Activated naive CD4-positive, alpha-beta T cell treated with anti-CD3 and anti-CD28 coated beads, Interleukin-2, amount 50 U/mL, for 72 hours (primary cell): ENCODE measurements at regions not wholly inside any gene's neighbourhood (a gene's known extent, or its start where the extent isn't known, plus 50 kb on each side); places are given as distances from the start of the nearest gene placed in this dataset.
"Not testable (repeated sequence)": the region's sequence is repeated elsewhere in the genome, so short reads cannot be mapped to it uniquely, and the experiment has no call there.

Source experiments
- ATAC-seq, 2 donors: fragments of 150-1000 bp; cut with Tn5 transposase; 2 replicates each; pipeline ENCODE4 v1.10.0; 2021; ENCODE audit warnings: mild to moderate bottlenecking in 2 of 2, moderate library complexity in 2 of 2
- DNase-seq, 2 donors: peaks; one replicate each; pipeline ENCODE4 v3.0.0; 2021 to 2022; ENCODE audit warnings: low spot score in 2 of 2
- H3K27ac Mint-ChIP-seq, 2 donors: one replicate each; pipeline ENCODE4 v1.8.0; 2022; ENCODE audit warnings: mild to moderate bottlenecking in 2 of 2, mixed read lengths in 2 of 2
- H3K36me3 Mint-ChIP-seq, 2 donors: one replicate each; pipeline ENCODE4 v1.8.0; 2022; ENCODE audit warnings: mixed read lengths in 2 of 2
- H3K9me3 Mint-ChIP-seq, 2 donors: one replicate each; pipeline ENCODE4 v1.8.0; 2022; ENCODE audit warnings: mixed read lengths in 2 of 2

DNA sequence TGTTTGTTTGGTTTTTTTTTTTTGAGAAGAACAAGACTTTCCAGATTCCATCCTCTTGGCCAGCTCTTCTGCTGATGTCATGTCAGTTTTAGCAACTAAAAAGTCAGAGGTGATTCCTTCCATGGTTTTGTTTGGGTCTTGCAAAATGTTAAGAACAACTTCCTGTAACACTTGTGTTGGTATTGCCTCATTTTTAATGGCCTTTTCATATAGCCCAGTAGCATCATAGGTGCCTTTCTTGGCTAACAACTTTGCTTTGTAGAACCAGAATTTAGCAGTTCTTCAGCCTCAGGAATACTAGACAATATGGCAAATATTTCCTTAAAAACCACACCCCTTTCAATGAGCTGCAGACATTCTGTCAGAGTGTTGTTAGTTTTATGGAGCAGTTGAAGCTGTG, 99.5 kb upstream of the SIRPG start:
- Mint-ChIP-seq H3K27ac (no peak overlapping the region), H3K36me3 (no peaks in the 10 kb centered on the region), H3K9me3 (no peaks in the 10 kb centered on the region)
- DNase-seq, result no peak
- ATAC-seq, result no peak

DNA sequence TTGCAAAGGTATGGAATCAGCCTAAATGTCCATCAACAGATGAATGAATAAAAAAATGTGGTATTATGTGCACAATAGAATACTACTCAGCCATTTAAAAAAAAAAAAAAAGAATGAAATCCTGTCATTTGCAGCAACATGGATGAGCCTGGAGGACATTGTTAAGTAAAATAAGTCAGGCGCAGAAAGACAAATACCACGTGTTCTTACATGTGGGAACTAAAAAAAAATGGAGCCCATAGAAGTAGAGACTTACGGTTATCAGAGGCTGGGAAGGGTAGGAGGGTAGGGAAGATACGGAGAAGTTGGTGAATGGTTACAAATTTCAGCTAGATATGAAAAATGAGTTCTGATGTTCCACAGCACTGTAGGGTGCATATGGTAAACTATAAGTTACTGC, 97.2 kb upstream of the SIRPG start:
- Mint-ChIP-seq H3K27ac (no peak overlapping the region), H3K9me3 (no peaks in the 10 kb centered on the region), H3K36me3 (peaks cover 0 to 8% of the 10 kb centered on the region in 2 donors)
- no peak for DNase-seq
- ATAC-seq, result no peak

DNA sequence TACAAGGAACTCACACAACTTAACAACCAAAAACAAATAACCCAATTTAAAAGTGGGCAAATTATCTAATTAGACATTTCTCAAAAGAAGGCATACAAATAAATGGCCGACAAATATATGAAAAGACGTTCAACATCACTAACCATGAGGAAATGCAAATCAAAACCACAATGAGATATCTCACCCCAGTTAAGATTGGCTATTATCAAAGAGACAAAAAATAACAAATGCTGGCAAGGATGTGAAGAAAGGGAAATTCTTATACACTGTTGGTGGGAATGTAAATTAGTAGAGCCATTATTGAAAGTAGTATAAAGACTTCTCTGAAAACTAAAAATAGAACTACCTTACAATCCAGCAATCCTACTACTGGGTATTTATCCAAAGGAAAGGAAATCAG, 96.7 kb upstream of the SIRPG start:
- DNase-seq (no peak), ATAC-seq (no peak)
- Mint-ChIP-seq H3K9me3 (no peaks in the 10 kb centered on the region), H3K36me3 (peaks cover 0 to 8% of the 10 kb centered on the region in 2 donors), H3K27ac (no peak overlapping the region)

DNA sequence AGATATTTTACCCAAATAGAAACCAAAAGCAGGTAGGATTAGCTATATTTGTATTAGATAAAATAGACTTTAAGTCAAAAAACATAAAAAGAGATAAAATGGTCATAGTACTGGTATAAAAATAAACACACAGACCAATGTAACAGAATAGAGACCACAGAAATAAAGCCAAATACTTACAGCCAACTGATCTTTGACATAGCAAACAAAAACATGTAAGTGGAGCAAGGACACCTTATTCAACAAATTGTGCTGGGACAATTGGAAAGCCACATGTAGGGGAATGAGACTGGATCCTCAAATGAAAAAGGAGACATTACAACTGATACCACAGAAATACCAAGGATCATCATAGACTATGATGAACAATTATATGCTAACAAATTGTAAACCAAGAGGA, 94.5 kb upstream of the SIRPG start:
- Mint-ChIP-seq H3K27ac (no peak overlapping the region), H3K36me3 (peaks cover 0 to 8% of the 10 kb centered on the region in 2 donors), H3K9me3 (no peaks in the 10 kb centered on the region)
- no peak for ATAC-seq
- DNase-seq, result no peak

DNA sequence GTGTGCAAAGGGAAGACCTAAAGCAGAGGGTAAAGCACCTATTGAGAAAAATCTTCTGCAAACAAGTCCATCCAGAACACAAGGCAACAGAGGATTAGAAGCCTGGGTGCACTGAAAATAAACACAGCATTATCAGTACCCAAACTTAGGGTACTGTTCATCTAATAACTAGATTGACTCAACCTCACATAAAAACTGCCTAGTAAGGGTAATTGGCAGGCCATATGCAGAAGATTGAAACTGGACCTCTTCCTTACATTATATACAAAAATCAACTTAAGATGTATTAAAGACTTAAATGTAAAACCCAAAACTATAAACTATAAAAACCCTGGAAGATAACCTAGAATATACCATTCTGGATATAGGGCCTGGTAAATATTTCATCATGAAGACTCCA, 91.2 kb upstream of the SIRPG start:
- no peak for DNase-seq
- no peak overlapping the region for H3K27ac Mint-ChIP-seq
- no peaks in the 10 kb centered on the region for H3K9me3 Mint-ChIP-seq
- H3K36me3 Mint-ChIP-seq, result peaks cover 0 to 8% of the 10 kb centered on the region in 2 donors
- ATAC-seq, result no peak

DNA sequence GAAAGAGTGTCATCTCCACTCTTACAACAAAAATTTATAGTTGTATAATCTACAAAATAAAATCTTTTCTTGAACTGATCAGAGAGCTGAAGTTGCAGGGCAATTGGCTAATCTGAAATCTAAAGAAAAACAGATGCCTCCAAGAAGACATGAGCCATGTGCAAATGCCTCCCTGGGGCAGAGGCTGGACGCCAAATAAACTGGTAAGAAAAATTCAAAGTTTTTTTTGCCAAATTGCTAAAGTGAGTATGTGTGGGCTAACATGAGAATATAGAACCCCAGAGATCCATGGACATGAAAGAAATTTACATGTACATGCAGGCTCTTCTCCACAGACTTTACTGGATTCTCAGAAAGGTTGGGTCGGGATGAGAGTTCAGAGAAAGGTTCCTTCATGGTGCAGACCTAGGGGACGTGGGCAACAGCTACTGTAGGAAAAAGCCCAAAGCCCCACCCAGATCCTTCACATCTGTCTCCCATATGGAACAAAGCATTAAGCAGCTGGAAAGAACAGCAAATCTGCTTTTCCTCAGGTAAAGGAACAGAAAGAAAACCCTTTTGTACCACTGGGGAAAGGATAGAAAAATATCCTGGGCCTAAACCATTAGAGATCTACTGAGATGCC, 90.5 kb upstream of the SIRPG start:
- Mint-ChIP-seq H3K36me3 (peaks cover 0 to 8% of the 10 kb centered on the region in 2 donors), H3K27ac (no peak overlapping the region), H3K9me3 (no peaks in the 10 kb centered on the region)
- DNase-seq (no peak), ATAC-seq (no peak)

DNA sequence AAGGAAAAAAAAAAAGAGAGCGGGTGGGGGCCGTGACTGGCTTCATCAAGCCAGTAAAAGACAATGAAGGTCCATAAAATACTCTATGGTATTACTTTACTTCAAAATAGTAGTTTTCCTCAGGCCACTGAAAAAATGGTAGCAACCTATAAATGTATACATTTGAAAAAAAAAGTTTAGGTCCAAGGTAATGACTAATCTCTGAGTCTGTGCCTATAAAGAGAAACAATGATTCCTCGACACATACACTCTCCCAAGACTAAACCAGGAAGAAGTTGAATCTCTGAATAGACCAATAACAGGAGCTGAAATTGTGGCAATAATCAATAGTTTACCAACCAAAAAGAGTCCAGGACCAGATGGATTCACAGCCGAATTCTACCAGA, 84.5 kb upstream of the SIRPG start:
- DNase-seq, H3K27ac Mint-ChIP-seq, H3K9me3 Mint-ChIP-seq, H3K36me3 Mint-ChIP-seq, ATAC-seq: not testable (repeated sequence)

DNA sequence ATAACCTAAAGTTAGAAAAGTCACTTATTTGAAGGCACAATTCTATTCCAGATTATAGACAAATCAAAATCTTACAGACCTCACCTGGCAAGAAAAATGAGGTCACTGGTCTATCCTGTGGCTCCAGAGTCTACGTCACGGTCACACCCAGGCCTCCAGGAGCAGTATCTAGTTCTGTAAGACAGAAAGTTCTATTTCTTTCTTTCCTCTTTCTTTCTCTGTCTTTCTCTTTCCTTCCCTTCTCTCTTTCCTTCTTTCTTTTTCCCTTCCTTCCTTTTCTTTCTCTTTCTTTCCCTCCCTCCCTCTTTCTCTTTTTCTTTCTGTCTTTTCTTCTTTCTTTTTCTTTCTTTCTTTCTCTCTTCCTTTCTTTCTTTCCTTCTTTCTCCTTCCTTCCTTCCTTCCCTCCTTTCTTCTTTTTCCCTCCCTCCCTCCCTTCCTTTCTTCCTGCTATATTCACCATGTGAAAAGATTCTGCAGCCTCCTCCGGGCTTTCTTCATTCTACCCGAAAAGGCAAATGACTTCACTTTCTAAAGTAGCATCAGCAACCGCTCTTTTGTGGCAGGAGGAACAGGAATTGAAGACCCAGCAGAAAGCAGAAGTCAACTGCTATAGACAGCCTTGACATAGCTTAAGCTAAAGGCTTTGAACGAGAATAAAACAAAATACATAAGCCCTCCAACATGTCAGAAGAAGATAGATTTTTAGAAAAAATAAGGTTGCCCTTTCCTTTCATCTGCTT, 83.9 kb upstream of the SIRPG start:
- no peaks in the 10 kb centered on the region for H3K36me3 Mint-ChIP-seq
- ATAC-seq (no peak), DNase-seq (no peak)
- no peak overlapping the region for H3K27ac Mint-ChIP-seq
- H3K9me3 Mint-ChIP-seq, result no peaks in the 10 kb centered on the region

DNA sequence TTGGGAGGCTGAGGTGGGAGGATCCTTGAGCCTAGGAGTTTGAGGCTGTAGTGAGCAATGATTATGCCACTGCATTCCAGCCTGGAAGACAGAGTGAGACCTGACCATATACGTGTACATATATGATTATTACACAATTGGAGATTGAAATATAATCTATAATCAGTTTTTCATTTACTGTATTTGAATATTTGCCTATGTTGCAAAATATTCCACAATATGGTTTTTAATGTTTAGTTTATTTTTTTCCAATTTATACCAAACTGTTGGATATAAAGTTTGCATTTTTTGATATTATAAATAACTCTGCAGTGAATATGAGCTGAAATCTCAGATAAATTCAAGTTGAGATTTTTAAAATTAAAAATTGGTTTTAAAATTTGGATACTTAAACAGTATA, 79.6 kb upstream of the SIRPG start:
- H3K9me3 Mint-ChIP-seq, result peaks cover 0 to 8% of the 10 kb centered on the region in 2 donors
- peaks cover 0 to 10% of the 10 kb centered on the region in 2 donors for H3K36me3 Mint-ChIP-seq
- H3K27ac Mint-ChIP-seq, result no peak overlapping the region
- no peak for DNase-seq
- no peak for ATAC-seq

DNA sequence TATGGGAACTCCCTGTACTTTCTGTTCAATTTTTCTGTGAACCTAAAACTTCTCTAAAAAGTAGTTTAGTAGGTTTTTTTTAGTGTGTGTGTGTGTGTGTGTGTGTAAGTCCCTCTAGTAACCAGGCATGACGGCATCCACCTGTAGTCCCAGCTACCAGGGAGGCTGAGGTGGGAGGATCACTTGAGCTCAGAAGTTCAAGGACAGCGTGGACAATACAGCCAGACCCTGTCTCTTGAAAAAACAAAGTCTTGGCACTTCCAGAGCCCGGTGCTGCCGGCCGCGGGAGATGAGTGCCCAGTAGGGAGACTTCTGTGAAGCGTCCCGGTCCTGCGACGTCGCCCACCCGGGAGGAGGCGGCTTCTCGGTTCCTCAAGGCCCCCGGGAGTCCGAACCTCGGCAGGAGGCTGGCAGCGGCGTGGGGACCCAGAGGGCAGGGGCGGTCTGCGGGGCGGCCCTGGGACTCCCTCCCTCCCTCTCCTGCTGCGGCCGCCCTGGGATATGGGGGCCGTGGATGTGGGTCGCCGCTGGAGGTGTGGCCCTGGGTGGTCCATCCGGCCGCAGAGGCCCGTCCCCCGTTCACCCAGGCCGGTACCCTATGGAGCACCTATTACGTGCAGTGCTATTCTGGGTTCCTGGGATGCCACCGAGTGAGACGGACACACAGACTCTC, 78.0 kb upstream of the SIRPG start:
- ATAC-seq, result no peak
- Mint-ChIP-seq H3K36me3 (peaks cover 0 to 11% of the 10 kb centered on the region in 2 donors), H3K9me3 (peaks cover 0 to 8% of the 10 kb centered on the region in 2 donors), H3K27ac (no peak overlapping the region)
- no peak for DNase-seq

DNA sequence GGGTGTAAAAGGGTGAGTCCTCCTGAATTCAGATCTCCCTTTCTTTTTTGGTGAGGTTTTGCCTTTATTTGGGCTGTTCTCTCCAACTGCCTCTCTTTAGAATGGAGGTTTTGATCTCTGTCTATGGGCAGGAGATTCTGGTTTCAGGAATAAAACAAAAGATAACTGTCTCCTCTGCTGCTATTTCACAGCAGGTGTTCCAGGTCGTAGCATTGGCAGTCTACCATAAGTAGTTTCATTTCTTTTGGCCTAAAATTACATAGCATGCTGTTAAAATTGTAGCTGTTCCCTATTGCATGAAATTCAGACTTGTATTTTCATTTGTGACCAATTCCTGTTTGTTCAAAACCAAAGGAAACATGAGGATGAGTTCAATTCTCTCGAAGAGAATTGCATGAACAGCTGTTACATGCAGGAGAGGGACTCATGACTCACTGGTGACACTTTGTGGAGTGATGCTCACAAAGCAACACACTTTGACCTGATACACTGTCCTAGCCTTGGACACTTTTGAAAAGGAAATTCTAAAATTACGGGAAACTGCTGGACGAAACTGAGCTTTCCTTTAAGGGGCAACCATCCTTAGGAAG, 76.8 kb upstream of the SIRPG start:
- peaks cover 0 to 11% of the 10 kb centered on the region in 2 donors for H3K36me3 Mint-ChIP-seq
- H3K9me3 Mint-ChIP-seq, result peaks cover 0 to 8% of the 10 kb centered on the region in 2 donors
- H3K27ac Mint-ChIP-seq, result no peak overlapping the region
- ATAC-seq (peak; percentile 84 to 96), DNase-seq (no peak)

DNA sequence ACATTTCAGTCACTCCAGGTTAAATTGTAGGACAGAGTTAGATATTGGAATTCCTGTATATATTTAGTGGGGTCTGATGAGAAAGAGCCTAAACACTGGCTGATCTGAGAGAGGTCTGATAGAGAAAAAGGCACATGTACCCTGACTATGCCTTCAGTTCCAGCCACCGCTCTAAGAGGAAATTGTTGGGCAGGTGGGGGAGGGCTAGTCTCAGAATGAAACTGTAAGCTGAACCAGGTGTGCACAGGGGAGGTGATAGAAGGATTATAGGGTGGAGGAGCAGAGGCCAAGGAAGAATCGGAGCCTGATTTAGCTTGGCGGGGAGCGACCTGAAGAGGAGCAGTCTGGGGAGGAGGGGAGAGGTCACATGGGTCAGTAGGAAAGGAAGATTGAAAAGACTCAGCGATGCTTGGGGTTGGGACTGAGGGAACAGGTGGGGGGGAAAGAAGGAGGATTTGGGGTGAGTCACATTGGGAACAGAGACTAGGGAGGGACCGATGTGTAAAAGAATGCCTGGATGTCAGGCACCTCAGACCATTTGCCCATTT, 74.3 kb upstream of the SIRPG start:
- H3K27ac Mint-ChIP-seq, result peak overlapping the region; percentile 72 to 84
- ATAC-seq (peak; percentile 44 to 64), DNase-seq (peak in 1 of 2 donors; percentile 25)
- not testable (repeated sequence) for H3K9me3 Mint-ChIP-seq
- H3K36me3 Mint-ChIP-seq, result peaks cover 0 to 11% of the 10 kb centered on the region in 2 donors

DNA sequence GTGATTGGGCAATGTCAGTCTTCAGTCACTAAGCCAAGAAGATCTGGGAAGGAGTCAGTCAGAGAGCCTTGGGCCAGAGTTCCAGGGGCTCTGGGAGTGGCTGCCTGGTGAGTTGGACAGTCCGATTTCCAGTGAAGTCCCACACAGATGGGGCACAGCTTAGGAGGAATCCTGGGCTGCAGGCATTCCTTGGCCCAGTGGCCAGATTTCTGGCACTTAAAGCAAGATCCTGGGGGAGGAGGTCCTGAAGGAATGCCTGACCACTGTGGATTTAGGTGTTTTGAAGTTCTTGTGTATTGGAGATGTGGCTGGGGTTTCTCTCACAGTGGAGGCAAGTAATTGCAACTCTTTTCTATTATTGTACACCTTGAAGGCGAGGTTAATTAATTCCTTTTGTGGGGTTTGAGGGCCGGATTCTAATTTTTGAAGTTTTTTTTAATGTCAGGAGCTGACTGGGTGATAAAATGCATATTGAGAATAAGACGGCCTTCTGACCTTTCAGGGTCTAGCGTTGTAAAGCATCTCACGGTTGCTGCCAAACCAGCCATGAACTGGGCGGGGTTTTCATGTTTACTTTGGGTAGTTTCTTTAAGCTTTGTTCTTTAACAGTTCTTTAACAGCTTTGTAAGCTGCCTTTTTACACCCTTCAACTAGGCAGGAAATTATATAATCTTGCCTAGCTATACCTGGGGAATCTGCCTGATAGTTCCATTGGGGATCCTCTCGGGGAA, 73.6 kb upstream of the SIRPG start:
- Mint-ChIP-seq H3K36me3 (peaks cover 0 to 11% of the 10 kb centered on the region in 2 donors), H3K27ac (peak overlapping the region; percentile 72 to 84)
- ATAC-seq, DNase-seq, H3K9me3 Mint-ChIP-seq: not testable (repeated sequence)

DNA sequence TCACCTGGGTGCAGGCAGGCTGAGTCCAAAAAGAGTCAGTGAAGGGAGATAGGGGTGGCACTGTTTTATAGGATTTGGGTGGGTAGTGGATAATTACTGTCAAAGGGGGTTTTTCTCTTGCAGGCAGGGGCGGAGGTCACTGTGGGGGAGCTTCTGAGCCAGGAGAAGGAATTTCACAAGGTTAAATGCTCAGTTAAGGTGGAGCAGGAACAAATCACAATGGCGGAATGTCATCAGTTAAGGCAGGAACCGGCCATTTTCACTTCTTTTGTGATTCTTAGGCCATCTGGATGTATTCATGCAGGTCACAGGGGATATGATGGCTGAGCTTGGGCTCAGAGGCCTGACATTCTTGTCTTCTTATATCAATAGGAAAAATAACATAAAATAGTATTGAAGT, 69.7 kb upstream of the SIRPG start:
- peaks cover 0 to 13% of the 10 kb centered on the region in 2 donors for H3K9me3 Mint-ChIP-seq
- peaks cover 0 to 20% of the 10 kb centered on the region in 2 donors for H3K36me3 Mint-ChIP-seq
- DNase-seq, ATAC-seq, H3K27ac Mint-ChIP-seq: not testable (repeated sequence)

DNA sequence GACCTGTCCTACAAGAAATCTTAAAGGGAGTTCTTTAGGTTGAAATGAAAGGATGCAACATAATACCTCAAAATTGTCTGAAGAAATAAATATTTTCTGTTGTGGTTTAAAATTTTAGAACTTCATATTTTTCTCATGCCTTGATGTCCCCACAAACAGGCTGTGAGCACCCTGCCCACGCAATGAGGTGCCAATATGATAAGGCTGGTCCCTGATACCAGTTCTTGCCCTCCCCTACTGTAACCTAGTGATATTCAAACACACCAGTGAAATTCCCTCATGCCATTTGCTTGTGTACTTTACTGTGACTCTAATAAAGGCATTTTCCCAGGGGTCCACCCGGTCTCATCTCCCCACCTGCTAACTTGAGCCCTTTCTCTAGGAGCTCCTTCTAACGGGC, 67.3 kb upstream of the SIRPG start:
- H3K36me3 Mint-ChIP-seq, result peaks cover 0 to 19% of the 10 kb centered on the region in 2 donors
- H3K9me3 Mint-ChIP-seq, result peaks cover 0 to 11% of the 10 kb centered on the region in 2 donors
- no peak overlapping the region for H3K27ac Mint-ChIP-seq
- ATAC-seq (no peak), DNase-seq (no peak)

DNA sequence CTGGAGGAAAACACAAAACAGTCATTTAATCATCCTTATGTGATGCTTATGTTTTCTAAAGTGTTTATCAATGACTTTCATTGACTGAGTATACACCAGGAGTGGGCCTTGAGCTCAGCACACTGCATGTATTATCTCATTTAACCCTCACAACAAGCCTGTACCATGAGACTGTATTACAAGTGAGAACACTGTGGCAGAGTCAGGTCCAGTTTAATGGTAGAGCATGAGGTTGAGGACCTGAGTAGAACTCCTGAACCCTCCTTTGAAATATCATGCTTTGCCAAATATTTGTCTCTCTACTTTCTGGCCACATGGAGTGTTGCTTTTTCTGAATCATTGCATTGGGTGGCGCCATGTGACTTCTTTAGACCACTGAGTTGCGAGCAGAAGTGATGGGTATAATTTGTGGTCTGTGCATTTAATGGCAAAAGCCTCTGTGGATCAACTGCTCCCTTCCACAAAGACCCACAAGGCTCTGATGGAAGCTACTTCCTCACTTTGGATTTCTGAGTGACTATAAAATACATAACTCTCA, 65.0 kb upstream of the SIRPG start:
- no peak for ATAC-seq
- Mint-ChIP-seq H3K9me3 (peaks cover 0 to 11% of the 10 kb centered on the region in 2 donors), H3K36me3 (peaks cover 0 to 21% of the 10 kb centered on the region in 2 donors), H3K27ac (no peak overlapping the region)
- DNase-seq, result no peak
